MM.1S (cell line): ENCODE measurements at regions not wholly inside any gene's neighbourhood (a gene's known extent, or its start where the extent isn't known, plus 50 kb on each side); places are given as distances from the start of the nearest gene placed in this dataset.

Experiments used
- DNase-seq: peaks from one replicate; pipeline ENCODE4 v3.0.0-alpha.2; 2015
- H2AFZ ChIP-seq: fragments of 300-600 bp; sonication (generic); 2 replicates; pipeline ENCODE4 v1.6.0; 2016; ENCODE audit warnings: antibody characterized with exemption, low read length
- H3F3A ChIP-seq: fragments of 300-600 bp; sonication (generic); 2 replicates; pipeline ENCODE4 v1.6.1; 2016; ENCODE audit warnings: mild to moderate bottlenecking, antibody characterized with exemption, low read length, moderate library complexity, mixed read lengths; ENCODE audit not compliant: insufficient read depth
- H3K27ac ChIP-seq: fragments of 300-600 bp; sonication (generic); 2 replicates; pipeline ENCODE4 v1.5.1; 2016; ENCODE audit warnings: mild to moderate bottlenecking, low read length
- H3K27me3 ChIP-seq: fragments of 300-600 bp; sonication (generic); replicated peaks from 2 replicates; pipeline ENCODE4 v1.6.0; 2016; ENCODE audit warnings: low read length; ENCODE audit not compliant: insufficient read depth
- H3K36me3 ChIP-seq: fragments of 300-600 bp; sonication (generic); replicated peaks from 2 replicates; pipeline ENCODE4 v1.6.1; 2016; ENCODE audit warnings: mild to moderate bottlenecking, low read length, mixed read lengths; ENCODE audit not compliant: insufficient read depth
- H3K4me1 ChIP-seq: fragments of 300-600 bp; sonication (generic); 2 replicates; pipeline ENCODE4 v1.6.1; 2016; ENCODE audit warnings: low read length, mixed read lengths
- H3K4me2 ChIP-seq: fragments of 300-600 bp; sonication (generic); 2 replicates; pipeline ENCODE4 v1.6.0; 2016; ENCODE audit warnings: low read depth, low read length
- H3K4me3 ChIP-seq: fragments of 300-600 bp; sonication (generic); 2 replicates; pipeline ENCODE4 v1.5.1; 2016; ENCODE audit warnings: low read length, mixed read lengths
- H3K79me2 ChIP-seq: fragments of 300-600 bp; sonication (generic); 2 replicates; pipeline ENCODE4 v1.6.1; 2016; ENCODE audit warnings: mixed run types, low read length, mixed read lengths
- H3K9ac ChIP-seq: fragments of 300-600 bp; sonication (generic); 2 replicates; pipeline ENCODE4 v1.6.1; 2016; ENCODE audit warnings: low read length, mixed read lengths
- H3K9me2 ChIP-seq: fragments of 300-600 bp; sonication (generic); replicated peaks from 2 replicates; pipeline ENCODE4 v1.6.1; 2016; ENCODE audit warnings: mild to moderate bottlenecking, low read length, mixed read lengths; ENCODE audit not compliant: insufficient read depth
- H3K9me3 ChIP-seq: fragments of 300-600 bp; sonication (generic); replicated peaks from 2 replicates; pipeline ENCODE4 v1.6.1; 2016; ENCODE audit warnings: mild to moderate bottlenecking, low read length, mixed read lengths; ENCODE audit not compliant: insufficient read depth
- H4K20me1 ChIP-seq: fragments of 300-600 bp; sonication (generic); 2 replicates; pipeline ENCODE4 v1.6.1; 2016; ENCODE audit warnings: mild to moderate bottlenecking, low read length, moderate library complexity, mixed read lengths; ENCODE audit not compliant: insufficient read depth
- CTCF ChIP-seq: fragments of 300-600 bp; sonication (generic); IDR thresholded peaks from 2 replicates; pipeline ENCODE4 v1.5.1; 2016; ENCODE audit warnings: antibody characterized with exemption, low read length, mixed read lengths
- EZH2 ChIP-seq: fragments of 300-600 bp; sonication (generic); optimal IDR thresholded peaks from 2 replicates; pipeline ENCODE3; 2017; ENCODE audit warnings: low read depth, mild to moderate bottlenecking, antibody characterized with exemption, low read length, mixed read lengths
- EZH2phosphoT487 ChIP-seq: fragments of 300-600 bp; sonication (generic); IDR thresholded peaks from 2 replicates; pipeline ENCODE4 v1.6.1; 2018; ENCODE audit warnings: antibody characterized with exemption, low read length

- H4K20me1 ChIP-seq, result no peaks in the 10 kb centered on the region
- no peaks in the 10 kb centered on the region for H3K79me2 ChIP-seq
- H3K4me3 ChIP-seq, result no peak overlapping the region
- H3K9ac ChIP-seq, result no peak overlapping the region
- H3K36me3 ChIP-seq, result no peaks in the 10 kb centered on the region
- no peaks in the 10 kb centered on the region for H3K9me2 ChIP-seq
- H3F3A ChIP-seq, result no peaks in the 10 kb centered on the region
- no peak for TF ChIP-seq CTCF
- TF ChIP-seq EZH2phosphoT487, result no peak
- TF ChIP-seq EZH2, result no peak
- H3K27me3 ChIP-seq, result no peaks in the 10 kb centered on the region
- no peaks in the 10 kb centered on the region for H3K9me3 ChIP-seq
- DNase-seq, result no peak
- no peak overlapping the region for H3K27ac ChIP-seq
- no peaks in the 10 kb centered on the region for H3K4me1 ChIP-seq
- no peak overlapping the region for H3K4me2 ChIP-seq
- no peak overlapping the region for H2AFZ ChIP-seq
These were observed 201.2 kb upstream of the KLHL29 start for GRCh38 chr2:23183733-23184132.

GRCh38 chr2:23198316-23199114, 186.5 kb upstream of the KLHL29 start:
- TF ChIP-seq CTCF (no peak), EZH2phosphoT487 (no peak), EZH2 (no peak)
- no peak for DNase-seq
- no peak overlapping the region for H3K4me2 ChIP-seq
- H3K79me2 ChIP-seq, result no peaks in the 10 kb centered on the region
- no peaks in the 10 kb centered on the region for H4K20me1 ChIP-seq
- H3K9me2 ChIP-seq, result no peaks in the 10 kb centered on the region
- H3K9ac ChIP-seq, result no peak overlapping the region
- H2AFZ ChIP-seq, result no peak overlapping the region
- H3K4me3 ChIP-seq, result no peak overlapping the region
- no peaks in the 10 kb centered on the region for H3K4me1 ChIP-seq
- no peaks in the 10 kb centered on the region for H3K27me3 ChIP-seq
- H3K27ac ChIP-seq, result no peak overlapping the region
- no peaks in the 10 kb centered on the region for H3K36me3 ChIP-seq
- H3F3A ChIP-seq, result no peaks in the 10 kb centered on the region
- no peaks in the 10 kb centered on the region for H3K9me3 ChIP-seq

- no peak for TF ChIP-seq EZH2phosphoT487
- TF ChIP-seq EZH2, result no peak
- TF ChIP-seq CTCF, result peak; percentile 60
- no peak overlapping the region for H3K27ac ChIP-seq
- H4K20me1 ChIP-seq, result no peaks in the 10 kb centered on the region
- no peaks in the 10 kb centered on the region for H3K79me2 ChIP-seq
- no peaks in the 10 kb centered on the region for H3K9me3 ChIP-seq
- no peak overlapping the region for H3K4me3 ChIP-seq
- no peak overlapping the region for H2AFZ ChIP-seq
- no peak for DNase-seq
- H3K4me2 ChIP-seq, result no peak overlapping the region
- H3K36me3 ChIP-seq, result no peaks in the 10 kb centered on the region
- no peak overlapping the region for H3K9ac ChIP-seq
- no peaks in the 10 kb centered on the region for H3K9me2 ChIP-seq
- no peaks in the 10 kb centered on the region for H3K4me1 ChIP-seq
- H3K27me3 ChIP-seq, result no peaks in the 10 kb centered on the region
- H3F3A ChIP-seq, result no peaks in the 10 kb centered on the region
These were observed 185.7 kb upstream of the KLHL29 start for GRCh38 chr2:23199115-23199918.
